Ascending aorta (tissue), 2 donors: ENCODE measurements at regions not wholly inside any gene's neighbourhood (a gene's known extent, or its start where the extent isn't known, plus 50 kb on each side); places are given as distances from the start of the nearest gene placed in this dataset.

Experiments used
- DNase-seq, 2 donors: peaks; one replicate each; pipeline ENCODE4 v3.0.0-alpha.2; 2019; ENCODE audit warnings: low spot score in 2 of 2
- H3K27ac ChIP-seq, 2 donors: fragments of 200-600 bp; sonication (generic); one replicate each; pipeline ENCODE4 v1.5.1; 2016 to 2017; ENCODE audit warnings: mild to moderate bottlenecking in 1 of 2
- H3K27me3 ChIP-seq: fragments of 200-600 bp; sonication (generic); one replicate; pipeline ENCODE4 v1.5.1; 2017
- H3K36me3 ChIP-seq, 2 donors: fragments of 200-600 bp; sonication (generic); one replicate each; pipeline ENCODE4 v1.5.1; 2016
- H3K4me1 ChIP-seq, 2 donors: fragments of 200-600 bp; sonication (generic); one replicate each; pipeline ENCODE4 v1.5.1; 2016 to 2017; ENCODE audit warnings: mild to moderate bottlenecking in 1 of 2
- H3K4me3 ChIP-seq, 2 donors: fragments of 200-600 bp; sonication (generic); one replicate each; pipeline ENCODE4 v1.5.1; 2016 to 2017; ENCODE audit warnings: mild to moderate bottlenecking in 1 of 2
- H3K9me3 ChIP-seq, 2 donors: fragments of 200-600 bp; sonication (generic); one replicate each; pipeline ENCODE4 v1.5.1; 2016
- intact Hi-C: fragments of 100-400 bp; cut with DNase I; formaldehyde crosslinking; loops from one replicate; pipeline ENCODE4 v1.15.1; 2023
- TF ChIP-seq, protein P1 (sequence below), 3 experiments: fragments of 200-600 bp in 2 of 3; fragments of 450-650 bp in 1 of 3; sonication (generic) in 2 of 3; IDR thresholded peaks; one replicate each; pipeline ENCODE4 v1.5.1; 2016 to 2019; ENCODE audit warnings: antibody characterized with exemption in 3 of 3, mild to moderate bottlenecking in 1 of 3, moderate library complexity in 1 of 3

DNA sequence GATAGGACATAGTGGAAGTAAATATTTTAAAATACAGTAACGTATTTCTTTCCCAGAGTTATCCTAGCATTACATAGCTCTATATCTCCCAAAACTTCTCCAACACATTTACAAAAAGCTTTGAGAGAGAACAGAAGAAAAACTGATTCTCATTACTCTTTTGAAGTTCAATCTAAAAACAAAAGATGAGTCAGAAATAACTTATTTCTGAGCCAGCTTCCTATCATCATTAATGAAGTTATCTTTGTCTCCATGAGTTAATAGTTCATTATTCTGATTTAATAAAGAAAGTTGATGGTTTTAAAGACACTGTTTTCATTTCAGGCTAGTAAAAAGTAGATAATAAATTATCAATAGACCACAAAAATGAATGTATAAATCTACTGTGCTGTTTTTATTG is 446.7 kb upstream of the SPRY2 start:
- TF ChIP-seq, protein P1, sequence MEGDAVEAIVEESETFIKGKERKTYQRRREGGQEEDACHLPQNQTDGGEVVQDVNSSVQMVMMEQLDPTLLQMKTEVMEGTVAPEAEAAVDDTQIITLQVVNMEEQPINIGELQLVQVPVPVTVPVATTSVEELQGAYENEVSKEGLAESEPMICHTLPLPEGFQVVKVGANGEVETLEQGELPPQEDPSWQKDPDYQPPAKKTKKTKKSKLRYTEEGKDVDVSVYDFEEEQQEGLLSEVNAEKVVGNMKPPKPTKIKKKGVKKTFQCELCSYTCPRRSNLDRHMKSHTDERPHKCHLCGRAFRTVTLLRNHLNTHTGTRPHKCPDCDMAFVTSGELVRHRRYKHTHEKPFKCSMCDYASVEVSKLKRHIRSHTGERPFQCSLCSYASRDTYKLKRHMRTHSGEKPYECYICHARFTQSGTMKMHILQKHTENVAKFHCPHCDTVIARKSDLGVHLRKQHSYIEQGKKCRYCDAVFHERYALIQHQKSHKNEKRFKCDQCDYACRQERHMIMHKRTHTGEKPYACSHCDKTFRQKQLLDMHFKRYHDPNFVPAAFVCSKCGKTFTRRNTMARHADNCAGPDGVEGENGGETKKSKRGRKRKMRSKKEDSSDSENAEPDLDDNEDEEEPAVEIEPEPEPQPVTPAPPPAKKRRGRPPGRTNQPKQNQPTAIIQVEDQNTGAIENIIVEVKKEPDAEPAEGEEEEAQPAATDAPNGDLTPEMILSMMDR (IDR thresholded peaks at IDR 0.05) = no peak
- no peak overlapping the region for H3K27ac ChIP-seq
- intact Hi-C loops = no loop called here
- H3K36me3 ChIP-seq = no peaks in the 10 kb centered on the region
- H3K9me3 ChIP-seq = no peaks in the 10 kb centered on the region
- no peak for DNase-seq
- H3K4me3 ChIP-seq = no peak overlapping the region
- H3K4me1 ChIP-seq = no peaks in the 10 kb centered on the region
- no peaks in the 10 kb centered on the region for H3K27me3 ChIP-seq

DNA sequence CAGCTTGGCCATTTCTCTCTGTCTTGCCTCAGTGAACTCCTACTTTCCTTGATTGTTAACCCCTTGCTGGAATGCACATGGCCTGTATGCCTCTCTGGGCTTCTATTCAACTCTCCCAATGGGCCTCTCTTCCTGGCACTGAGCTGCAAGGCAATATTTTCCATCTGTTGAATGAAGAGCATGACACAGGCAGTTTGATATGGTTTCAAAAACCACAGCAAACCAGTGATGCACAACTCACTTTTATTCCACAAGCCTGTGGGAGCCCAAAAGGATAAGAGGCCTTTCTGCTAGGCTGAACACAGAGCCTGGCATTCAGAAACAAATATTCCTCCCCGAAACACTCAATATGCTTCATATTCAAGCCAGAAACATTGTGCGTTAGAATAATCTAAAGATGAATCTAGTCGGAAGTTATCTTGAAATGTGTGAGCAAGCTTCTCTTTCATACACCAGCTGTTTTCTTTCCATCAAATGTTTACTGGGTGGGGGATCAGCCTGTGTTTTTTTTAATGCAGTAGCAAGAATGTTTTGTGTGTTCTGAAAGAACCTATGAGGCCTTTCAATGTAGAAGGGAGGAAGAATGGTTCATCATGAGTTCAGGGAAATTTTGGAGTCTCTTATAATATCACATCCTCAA is 443.1 kb upstream of the SPRY2 start:
- no peak overlapping the region for H3K4me3 ChIP-seq
- intact Hi-C loops = no loop called here
- no peaks in the 10 kb centered on the region for H3K27me3 ChIP-seq
- H3K27ac ChIP-seq = no peak overlapping the region
- no peaks in the 10 kb centered on the region for H3K9me3 ChIP-seq
- H3K36me3 ChIP-seq = no peaks in the 10 kb centered on the region
- no peaks in the 10 kb centered on the region for H3K4me1 ChIP-seq
- DNase-seq = no peak
- TF ChIP-seq, protein P1 (IDR thresholded peaks at IDR 0.05) = no peak

DNA sequence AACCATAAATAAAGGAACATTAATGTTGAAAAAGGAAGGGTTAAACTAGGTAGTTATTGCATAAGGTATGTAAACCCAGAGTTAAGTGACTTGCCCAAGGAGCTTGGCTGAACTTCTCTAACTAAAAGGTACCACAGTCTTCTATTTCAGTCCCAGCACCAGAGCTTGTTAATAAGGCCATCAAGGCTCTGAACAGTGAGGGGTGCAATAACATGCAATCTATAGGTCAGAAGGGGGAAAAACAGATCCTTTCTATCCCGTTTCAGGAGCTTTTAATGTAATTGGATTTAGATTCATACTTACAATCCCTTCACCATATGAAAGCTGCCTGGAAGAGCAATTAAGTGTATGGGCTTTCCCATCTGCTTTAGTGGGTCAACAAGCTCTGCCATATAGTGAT is 441.5 kb upstream of the SPRY2 start:
- TF ChIP-seq, protein P1 (IDR thresholded peaks at IDR 0.05) = no peak
- Histone ChIP-seq H3K4me1 (no peaks in the 10 kb centered on the region), H3K4me3 (no peak overlapping the region), H3K9me3 (no peaks in the 10 kb centered on the region), H3K27ac (no peak overlapping the region), H3K27me3 (no peaks in the 10 kb centered on the region), H3K36me3 (no peaks in the 10 kb centered on the region)
- DNase-seq = no peak
- intact Hi-C loops = no loop called here

DNA sequence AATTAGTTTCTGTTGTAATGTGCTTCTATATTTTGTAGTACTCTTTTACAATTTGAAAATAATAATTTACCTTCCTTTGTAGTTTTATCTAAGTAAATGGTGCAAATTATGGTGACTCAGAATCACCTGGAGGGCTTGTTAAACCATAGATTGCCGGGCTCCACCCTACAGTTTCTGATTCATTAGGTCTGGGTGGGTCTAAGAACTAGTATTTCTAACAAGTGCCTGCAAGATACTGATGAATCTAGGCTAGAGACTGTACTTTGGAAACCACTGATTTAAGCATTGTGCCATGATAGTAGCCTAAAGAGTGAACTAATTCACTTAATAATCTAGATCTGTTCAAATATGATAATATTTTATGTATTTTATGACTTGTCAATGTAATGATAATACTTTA is 437.4 kb upstream of the SPRY2 start:
- intact Hi-C loops = no loop called here
- H3K27me3 ChIP-seq = no peaks in the 10 kb centered on the region
- H3K36me3 ChIP-seq = no peaks in the 10 kb centered on the region
- no peak overlapping the region for H3K4me3 ChIP-seq
- H3K4me1 ChIP-seq = no peaks in the 10 kb centered on the region
- H3K27ac ChIP-seq = no peak overlapping the region
- TF ChIP-seq, protein P1 (IDR thresholded peaks at IDR 0.05) = no peak
- DNase-seq = no peak
- H3K9me3 ChIP-seq = no peaks in the 10 kb centered on the region

DNA sequence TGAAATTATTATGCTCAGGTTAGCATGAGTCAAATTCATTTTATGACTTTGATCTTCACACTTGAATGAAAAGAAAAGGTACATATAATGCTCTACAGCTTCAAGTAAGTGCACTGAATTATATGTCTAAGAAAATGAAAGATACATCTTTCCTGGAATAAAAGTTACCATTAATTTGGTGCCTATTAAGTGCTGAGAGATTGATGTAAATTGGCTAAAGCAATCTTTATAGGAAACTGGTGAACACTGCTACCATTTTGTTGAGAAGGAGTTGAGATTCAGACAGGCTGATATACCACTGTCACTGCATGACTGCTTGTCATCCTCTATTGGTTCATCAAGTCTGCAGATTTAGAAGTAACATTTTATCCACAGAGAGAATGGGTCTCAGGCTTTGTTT is 416.8 kb upstream of the SPRY2 start:
- Histone ChIP-seq H3K4me3 (no peak overlapping the region), H3K9me3 (no peaks in the 10 kb centered on the region), H3K36me3 (no peaks in the 10 kb centered on the region), H3K27ac (no peak overlapping the region), H3K4me1 (no peaks in the 10 kb centered on the region), H3K27me3 (no peaks in the 10 kb centered on the region)
- TF ChIP-seq, protein P1 (IDR thresholded peaks at IDR 0.05) = no peak
- no peak for DNase-seq
- intact Hi-C loops = no loop called here

DNA sequence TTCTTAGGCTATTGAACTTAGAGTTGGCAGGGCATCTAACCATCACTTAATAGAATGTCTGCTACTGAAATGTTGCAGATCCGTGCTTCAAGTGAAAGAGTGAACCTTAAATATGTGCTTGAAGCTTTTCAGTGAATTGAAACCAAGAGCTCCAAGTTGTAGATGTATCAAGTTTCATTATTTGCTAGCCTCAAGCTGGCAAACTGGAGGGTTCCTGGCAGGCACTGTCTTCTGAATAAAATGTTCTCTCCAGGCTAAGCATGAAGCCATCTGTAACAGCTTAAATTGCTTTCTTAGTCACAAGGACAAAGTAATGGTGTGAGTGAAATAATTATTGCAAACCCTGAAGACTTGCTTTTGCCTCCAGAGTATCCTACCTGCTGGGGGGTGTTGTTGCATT is 415.0 kb upstream of the SPRY2 start:
- no peaks in the 10 kb centered on the region for H3K9me3 ChIP-seq
- no peaks in the 10 kb centered on the region for H3K4me1 ChIP-seq
- H3K4me3 ChIP-seq = no peak overlapping the region
- no peaks in the 10 kb centered on the region for H3K27me3 ChIP-seq
- intact Hi-C loops = no loop called here
- DNase-seq = no peak
- no peaks in the 10 kb centered on the region for H3K36me3 ChIP-seq
- TF ChIP-seq, protein P1 (IDR thresholded peaks at IDR 0.05) = no peak
- H3K27ac ChIP-seq = no peak overlapping the region
